GM21529 (cell line): ENCODE measurements at regions not wholly inside any gene's neighbourhood (a gene's known extent, or its start where the extent isn't known, plus 50 kb on each side); places are given as distances from the start of the nearest gene placed in this dataset.
"Not testable (repeated sequence)": the region's sequence is repeated elsewhere in the genome, so short reads cannot be mapped to it uniquely, and the experiment has no call there.

Experiments
- ATAC-seq: cut with Tn5 transposase; IDR thresholded peaks from one replicate; pipeline ENCODE4 v1.9.1; 2021; ENCODE audit not compliant: unreplicated experiment

- ATAC-seq: not testable (repeated sequence)
Observed at GRCh38 chr1:149352205-149352604, 122.6 kb upstream of the NBPF19 start.

GRCh38 chr1:149354579-149354978 lies 120.3 kb upstream of the NBPF19 start:
- not testable (repeated sequence) for ATAC-seq

GRCh38 chr1:149355748-149356147 lies 119.1 kb upstream of the NBPF19 start:
- not testable (repeated sequence) for ATAC-seq

- ATAC-seq: not testable (repeated sequence)
Observed at GRCh38 chr1:149356152-149356551, 118.7 kb upstream of the NBPF19 start.

DNA sequence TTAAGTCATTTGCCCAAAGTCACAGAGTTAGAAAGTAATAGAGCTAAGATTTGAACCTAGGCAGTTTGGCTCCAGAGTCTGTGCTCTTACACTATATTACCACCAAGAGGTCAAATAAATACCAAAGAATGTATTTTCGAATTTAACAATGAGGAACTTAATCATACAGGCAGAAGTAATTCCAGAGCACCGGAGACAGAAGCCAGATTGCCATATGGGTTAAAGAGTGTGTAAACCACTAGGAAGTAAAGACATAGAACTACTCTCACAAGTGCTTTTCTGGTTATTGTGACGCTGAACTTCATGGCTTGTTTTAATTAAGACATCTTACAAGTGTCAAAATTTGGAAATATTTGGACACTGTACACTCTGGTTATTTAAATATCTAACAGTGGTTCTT lies 114.5 kb upstream of the NBPF19 start:
- not testable (repeated sequence) for ATAC-seq

DNA sequence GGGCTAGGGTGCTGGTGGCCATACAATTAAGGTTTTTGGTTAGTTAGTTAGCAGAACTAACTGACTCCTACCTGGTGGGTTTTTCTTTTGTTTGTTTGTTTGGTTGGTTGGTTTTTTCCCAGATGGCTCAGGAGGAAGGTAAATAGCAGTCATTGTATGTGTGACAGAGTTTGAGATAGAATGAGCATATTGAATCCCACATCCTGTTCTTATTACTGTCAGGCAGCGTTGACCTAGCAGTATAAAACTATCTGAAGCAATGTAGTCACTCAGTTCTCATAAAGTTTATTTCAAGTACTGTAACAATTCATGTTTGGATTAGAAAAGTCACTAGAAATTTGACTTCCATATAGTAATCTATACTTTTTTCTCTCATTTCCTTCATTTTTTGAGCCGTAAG lies 113.5 kb upstream of the NBPF19 start:
- ATAC-seq: not testable (repeated sequence)

DNA sequence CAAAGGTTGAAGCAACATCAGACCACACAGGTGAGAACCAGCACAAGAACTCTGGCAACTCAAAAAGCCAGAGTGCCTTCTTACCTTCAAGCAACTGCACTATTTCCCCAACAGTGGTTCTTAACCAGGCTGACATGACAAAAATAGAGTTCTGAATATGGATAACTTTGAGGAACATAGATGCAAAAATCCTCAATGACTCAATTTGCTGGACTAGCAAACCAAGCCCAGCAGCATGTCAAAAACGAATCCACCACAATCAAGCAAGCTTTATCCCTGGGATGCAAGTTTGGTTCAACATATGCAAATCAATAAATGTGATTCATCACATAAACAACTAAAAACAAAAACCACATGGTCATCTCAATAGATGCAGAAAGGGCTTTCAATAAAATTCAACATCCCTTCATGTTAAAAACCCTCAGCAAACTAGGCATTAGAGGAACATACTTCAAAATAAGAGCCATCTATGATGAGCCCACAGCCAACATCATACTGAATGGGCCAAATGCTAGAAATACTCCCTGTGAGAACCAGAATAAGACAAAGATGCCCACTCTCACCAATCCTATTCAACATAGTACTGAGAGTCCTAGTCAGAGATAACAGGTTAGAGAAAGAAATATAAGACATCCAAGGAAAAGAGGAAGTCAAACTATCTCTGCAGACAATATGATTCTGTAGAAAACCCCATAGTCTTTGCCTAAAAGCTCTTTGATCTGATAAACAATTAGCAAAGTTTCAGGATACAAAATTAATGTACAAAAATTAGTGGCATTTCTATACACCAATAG lies 110.5 kb upstream of the NBPF19 start:
- not testable (repeated sequence) for ATAC-seq

- not testable (repeated sequence) for ATAC-seq
Observed at GRCh38 chr1:149366402-149366801, 108.4 kb upstream of the NBPF19 start.

DNA sequence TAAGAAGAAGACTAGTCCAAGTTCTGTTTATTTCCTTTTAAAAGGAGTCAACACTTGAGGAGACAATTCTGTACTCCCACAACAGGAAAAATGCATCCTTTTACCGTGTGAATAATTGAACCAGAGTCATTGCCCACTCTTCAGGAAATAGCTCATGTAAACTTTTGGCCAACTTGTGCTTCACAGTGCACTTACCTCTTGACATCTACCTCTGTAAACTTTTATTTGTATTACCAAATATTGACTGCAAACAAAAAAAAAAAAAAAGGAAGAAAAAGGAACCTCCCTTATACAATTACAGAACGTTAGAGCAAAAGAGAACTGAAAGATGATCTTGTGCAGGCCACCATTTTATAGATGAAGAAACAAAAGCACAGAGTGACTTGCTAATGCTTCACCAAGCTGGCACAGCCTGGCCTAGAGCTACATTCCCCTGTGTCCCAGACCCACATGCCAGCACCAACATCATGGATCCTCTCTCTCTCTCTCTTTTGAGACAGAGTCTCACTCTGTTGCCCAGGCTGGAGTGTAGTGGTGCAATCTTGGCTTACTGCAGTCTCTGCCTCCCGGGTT lies 107.3 kb upstream of the NBPF19 start:
- ATAC-seq: not testable (repeated sequence)

GRCh38 chr1:149368337-149368736 lies 106.5 kb upstream of the NBPF19 start:
- ATAC-seq: not testable (repeated sequence)

- not testable (repeated sequence) for ATAC-seq
Observed at GRCh38 chr1:149369081-149369480, 105.8 kb upstream of the NBPF19 start.

GRCh38 chr1:149371955-149372354 lies 102.9 kb upstream of the NBPF19 start:
- not testable (repeated sequence) for ATAC-seq

DNA sequence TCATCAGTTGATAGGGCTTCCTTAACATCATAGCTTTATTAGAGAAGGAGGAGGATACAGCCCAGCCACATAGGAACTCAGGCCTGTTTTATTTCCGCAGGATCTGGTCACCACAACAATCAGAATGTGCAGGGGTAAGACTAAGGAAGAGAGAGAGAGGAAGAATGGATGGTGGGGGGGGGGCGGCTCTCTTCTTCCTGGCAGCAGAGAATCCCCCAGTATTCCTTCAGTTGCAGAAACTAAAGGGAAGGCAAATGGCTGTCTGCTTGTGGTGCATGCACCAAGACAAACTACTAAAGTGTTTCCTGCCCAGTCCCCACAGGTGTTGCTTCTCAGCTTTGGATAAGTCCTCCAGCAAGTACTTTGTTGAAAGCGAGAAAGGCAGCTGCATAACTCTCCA lies 96.4 kb upstream of the NBPF19 start:
- ATAC-seq: not testable (repeated sequence)

DNA sequence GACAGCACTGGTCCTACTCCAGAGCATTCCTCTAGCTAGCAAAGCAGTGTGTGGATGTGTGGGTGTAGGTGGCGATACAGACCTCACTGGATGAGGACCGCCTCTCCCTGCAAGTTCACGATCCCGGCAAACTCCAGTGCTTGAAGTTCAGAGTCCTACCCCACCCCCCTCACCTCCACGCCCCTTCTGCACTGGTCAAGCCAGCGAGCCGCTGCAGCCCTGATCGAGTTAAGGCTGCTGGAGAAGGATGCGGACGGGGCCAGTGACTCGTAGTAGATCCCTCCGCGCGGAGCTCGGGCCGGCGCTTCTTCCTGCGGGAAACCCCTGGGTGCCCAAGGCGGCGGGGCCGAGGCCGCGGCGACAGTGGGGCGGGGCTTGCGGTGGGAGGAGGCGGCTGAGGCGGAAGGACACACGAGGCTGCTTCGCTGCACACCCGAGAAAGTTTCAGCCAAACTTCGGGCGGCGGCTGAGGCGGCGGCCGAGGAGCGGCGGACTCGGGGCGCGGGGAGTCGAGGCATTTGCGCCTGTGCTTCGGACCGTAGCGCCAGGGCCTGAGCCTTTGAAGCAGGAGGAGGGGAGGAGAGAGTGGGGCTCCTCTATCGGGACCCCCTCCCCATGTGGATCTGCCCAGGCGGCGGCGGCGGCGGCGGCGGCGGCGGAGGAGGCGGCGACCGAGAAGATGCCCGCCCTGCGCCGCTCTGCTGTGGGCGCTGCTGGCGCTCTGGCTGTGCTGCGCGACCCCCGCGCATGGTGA lies 84.5 kb upstream of the NBPF19 start:
- ATAC-seq: not testable (repeated sequence)

GRCh38 chr1:149390931-149391330 lies 83.9 kb upstream of the NBPF19 start:
- not testable (repeated sequence) for ATAC-seq

- not testable (repeated sequence) for ATAC-seq
Observed at GRCh38 chr1:149395802-149396201, 79.0 kb upstream of the NBPF19 start.

DNA sequence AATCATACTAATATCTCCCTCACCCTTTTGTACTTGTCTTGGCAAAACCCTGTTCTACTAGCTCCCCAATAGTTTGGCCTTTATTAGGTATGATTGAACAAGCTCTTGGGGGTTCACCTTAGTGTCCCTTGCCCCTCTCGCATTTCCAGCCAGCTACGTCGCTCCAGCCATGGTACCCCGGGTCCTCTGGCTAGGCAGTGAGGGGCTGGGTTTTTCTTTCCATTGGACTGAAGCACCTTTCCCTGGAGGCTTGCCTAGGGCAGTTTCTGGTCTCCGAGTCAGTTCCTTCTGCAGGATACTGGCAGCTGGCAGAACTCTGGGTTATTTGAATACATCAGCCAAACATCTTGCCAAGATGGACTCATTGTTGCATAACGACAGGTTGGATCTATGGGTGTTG lies 76.3 kb upstream of the NBPF19 start:
- not testable (repeated sequence) for ATAC-seq

DNA sequence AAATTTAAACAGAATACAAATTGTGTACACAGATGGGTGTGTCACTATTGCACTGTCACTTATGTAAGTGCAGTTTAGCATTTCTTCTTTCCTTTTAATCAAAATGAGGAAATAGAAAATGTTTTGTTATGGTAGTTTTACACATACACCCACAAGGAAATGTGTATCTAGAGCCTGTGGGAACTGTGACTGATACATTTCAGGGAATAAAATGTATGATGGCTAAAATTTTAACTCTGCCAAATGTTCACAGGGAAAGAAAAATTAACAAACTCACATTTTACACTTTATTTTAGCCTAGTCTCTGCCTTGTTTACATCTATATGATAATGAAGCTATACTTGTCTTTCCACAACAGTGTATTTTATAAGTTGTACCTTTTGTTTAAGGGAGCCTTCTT lies 66.4 kb upstream of the NBPF19 start:
- ATAC-seq: not testable (repeated sequence)

DNA sequence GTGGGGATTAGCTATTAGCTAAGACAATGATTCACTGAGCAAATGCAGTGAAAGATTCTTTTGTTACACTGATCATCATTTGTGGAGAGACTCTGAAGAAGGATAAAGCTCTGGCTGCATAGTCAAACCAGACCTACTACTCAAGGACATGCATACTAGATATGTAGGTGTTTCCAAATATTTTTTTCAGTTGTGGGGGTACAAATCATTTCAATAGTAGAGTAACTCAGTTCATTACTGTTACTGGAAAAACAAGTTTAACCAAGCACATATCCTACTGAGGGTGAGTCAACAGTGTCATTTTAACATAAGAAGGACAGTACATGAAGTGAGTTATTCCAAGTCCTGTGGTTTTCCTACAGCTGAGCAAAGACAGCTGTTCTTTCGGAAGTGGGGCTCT lies 59.5 kb upstream of the NBPF19 start:
- ATAC-seq: not testable (repeated sequence)

DNA sequence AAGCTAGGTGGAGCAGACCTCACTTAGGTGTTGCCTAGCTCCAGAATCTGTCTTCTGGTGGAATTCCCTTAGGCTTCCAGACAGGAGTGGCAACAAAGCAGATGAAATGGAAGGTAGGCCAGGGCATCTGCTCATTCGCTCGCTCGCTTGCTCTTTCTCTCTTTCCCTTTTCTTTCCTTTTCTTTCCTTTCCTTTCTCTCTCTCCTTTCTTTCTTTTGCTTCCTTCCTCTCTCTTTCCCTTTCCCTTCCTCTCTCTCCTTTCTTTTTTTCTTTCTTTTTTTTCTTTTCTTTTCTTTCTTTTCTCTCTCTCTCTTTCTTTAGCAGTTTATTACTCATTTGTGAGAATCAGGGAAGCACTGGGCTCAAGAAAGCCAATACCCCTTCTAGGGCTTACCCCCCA lies 56.1 kb upstream of the NBPF19 start:
- ATAC-seq: not testable (repeated sequence)

DNA sequence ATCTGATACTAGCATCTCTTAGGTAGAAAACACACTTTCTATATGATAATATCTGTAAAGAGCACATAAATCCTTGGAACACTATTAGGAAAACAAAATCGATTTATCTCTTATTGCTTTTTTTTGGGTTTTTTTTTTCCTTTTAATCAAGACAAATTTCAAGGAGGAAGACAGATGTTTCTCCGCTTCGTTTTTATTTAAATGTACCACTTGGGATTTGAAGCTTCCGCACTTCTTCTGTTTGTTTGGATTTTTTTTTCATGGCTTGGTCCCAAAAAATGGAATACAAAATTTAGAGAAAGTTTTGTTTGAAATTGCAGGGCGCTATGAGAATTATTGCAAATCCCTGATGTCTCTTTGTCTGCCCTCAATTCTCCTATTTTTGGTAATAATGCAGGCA lies 51.7 kb upstream of the NBPF19 start:
- not testable (repeated sequence) for ATAC-seq
